ENCODE measurements at regions not wholly inside any gene's neighbourhood (a gene's known extent, or its start where the extent isn't known, plus 50 kb on each side); places are given as distances from the start of the nearest gene placed in this dataset.

- no peak for DNase-seq
Observed at GRCh38 chr17:77433385-77434135, 292.8 kb downstream of the SEC14L1 start.

GRCh38 chr17:77434136-77435114 lies 293.7 kb downstream of the SEC14L1 start:
- no peak for DNase-seq

GRCh38 chr17:77435272-77436057 lies 294.7 kb downstream of the SEC14L1 start:
- no peak for DNase-seq

GRCh38 chr17:77436058-77436442 lies 295.3 kb downstream of the SEC14L1 start:
- peak; percentile 54 for DNase-seq

GRCh38 chr17:77436481-77436880 lies 295.7 kb downstream of the SEC14L1 start:
- no peak for DNase-seq

GRCh38 chr17:77437017-77437416 lies 296.2 kb downstream of the SEC14L1 start:
- no peak for DNase-seq

GRCh38 chr17:77437747-77438146 lies 297.0 kb downstream of the SEC14L1 start:
- DNase-seq = no peak

- DNase-seq = no peak
Observed at GRCh38 chr17:77438241-77439188, 297.7 kb downstream of the SEC14L1 start.

GRCh38 chr17:77439189-77440018 lies 298.6 kb downstream of the SEC14L1 start:
- DNase-seq = no peak

GRCh38 chr17:77440560-77440981 lies 299.8 kb downstream of the SEC14L1 start:
- peak; percentile 38 for DNase-seq

- DNase-seq = no peak
Observed at GRCh38 chr17:77441130-77441920, 300.6 kb downstream of the SEC14L1 start.

GRCh38 chr17:77441940-77442339 lies 301.2 kb downstream of the SEC14L1 start:
- DNase-seq = no peak

- DNase-seq = no peak
Observed at GRCh38 chr17:77442976-77443747, 302.4 kb downstream of the SEC14L1 start.

- no peak for DNase-seq
Observed at GRCh38 chr17:77443748-77444260, 303.0 kb downstream of the SEC14L1 start.

GRCh38 chr17:77444628-77444983 lies 303.8 kb downstream of the SEC14L1 start:
- no peak for DNase-seq

GRCh38 chr17:77444984-77445759 lies 304.4 kb downstream of the SEC14L1 start:
- peak; percentile 73 for DNase-seq

- peak; percentile 52 for DNase-seq
Observed at GRCh38 chr17:77445760-77446532, 305.2 kb downstream of the SEC14L1 start.

Measured in occipital lobe (tissue), 1 donor.